ENCODE measurements at regions not wholly inside any gene's neighbourhood (a gene's known extent, or its start where the extent isn't known, plus 50 kb on each side); places are given as distances from the start of the nearest gene placed in this dataset.

DNA sequence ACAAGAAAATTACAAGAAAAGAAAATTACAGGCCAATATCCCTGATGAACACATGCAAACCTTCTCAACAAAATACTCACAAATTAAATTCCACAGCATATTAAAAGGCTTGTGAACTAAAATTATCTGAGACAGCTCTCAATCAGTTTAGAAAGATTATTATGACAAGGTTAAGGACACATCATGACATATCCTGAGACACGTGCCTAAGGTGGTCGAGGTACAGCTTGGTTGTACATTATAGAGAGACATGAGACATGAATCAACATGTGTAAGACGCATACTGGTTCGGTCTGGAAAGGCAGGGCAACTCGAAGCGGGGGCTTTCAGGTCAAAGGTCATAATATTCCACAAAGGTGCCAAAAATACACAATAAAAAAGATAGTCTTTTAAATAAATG lies 598.3 kb upstream of the REG3G start:
- DNase-seq: no peak
- Histone ChIP-seq H3K27ac (no peak overlapping the region), H3K4me3 (ENCODE audit: low read depth, low read length) (no peak overlapping the region), H3K36me3 (replicated peaks) (no peaks in the 10 kb centered on the region), H3K27me3 (replicated peaks) (no peaks in the 10 kb centered on the region)
- TF ChIP-seq, protein P1, sequence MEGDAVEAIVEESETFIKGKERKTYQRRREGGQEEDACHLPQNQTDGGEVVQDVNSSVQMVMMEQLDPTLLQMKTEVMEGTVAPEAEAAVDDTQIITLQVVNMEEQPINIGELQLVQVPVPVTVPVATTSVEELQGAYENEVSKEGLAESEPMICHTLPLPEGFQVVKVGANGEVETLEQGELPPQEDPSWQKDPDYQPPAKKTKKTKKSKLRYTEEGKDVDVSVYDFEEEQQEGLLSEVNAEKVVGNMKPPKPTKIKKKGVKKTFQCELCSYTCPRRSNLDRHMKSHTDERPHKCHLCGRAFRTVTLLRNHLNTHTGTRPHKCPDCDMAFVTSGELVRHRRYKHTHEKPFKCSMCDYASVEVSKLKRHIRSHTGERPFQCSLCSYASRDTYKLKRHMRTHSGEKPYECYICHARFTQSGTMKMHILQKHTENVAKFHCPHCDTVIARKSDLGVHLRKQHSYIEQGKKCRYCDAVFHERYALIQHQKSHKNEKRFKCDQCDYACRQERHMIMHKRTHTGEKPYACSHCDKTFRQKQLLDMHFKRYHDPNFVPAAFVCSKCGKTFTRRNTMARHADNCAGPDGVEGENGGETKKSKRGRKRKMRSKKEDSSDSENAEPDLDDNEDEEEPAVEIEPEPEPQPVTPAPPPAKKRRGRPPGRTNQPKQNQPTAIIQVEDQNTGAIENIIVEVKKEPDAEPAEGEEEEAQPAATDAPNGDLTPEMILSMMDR (IDR thresholded peaks at IDR 0.05; ENCODE audit: low read depth, low read length, missing control alignments): no peak
- in situ Hi-C loops (cut with HindIII; ENCODE audit: low pct_ligation_motif_present, low sequenced_read_pairs): no loop called here

DNA sequence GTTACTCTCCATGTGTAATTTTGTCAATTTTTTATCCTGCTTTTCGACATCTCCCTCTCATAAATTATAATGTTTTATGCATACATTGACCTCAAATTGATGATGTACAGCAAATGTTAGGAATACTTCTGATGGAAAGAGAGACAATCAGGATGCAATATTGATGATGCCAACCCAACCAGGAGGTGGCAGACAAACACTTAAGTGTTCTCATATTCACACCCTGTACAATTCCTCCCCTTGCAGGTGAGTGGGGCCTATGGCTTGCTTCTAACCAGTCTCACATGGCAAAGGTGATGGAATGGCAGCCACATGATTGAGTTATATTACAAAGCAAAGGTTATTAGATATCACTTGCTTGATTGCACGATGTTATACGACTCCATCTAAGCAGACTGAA lies 594.3 kb upstream of the REG3G start:
- DNase-seq: no peak
- in situ Hi-C loops (cut with HindIII; ENCODE audit: low pct_ligation_motif_present, low sequenced_read_pairs): no loop called here

DNA sequence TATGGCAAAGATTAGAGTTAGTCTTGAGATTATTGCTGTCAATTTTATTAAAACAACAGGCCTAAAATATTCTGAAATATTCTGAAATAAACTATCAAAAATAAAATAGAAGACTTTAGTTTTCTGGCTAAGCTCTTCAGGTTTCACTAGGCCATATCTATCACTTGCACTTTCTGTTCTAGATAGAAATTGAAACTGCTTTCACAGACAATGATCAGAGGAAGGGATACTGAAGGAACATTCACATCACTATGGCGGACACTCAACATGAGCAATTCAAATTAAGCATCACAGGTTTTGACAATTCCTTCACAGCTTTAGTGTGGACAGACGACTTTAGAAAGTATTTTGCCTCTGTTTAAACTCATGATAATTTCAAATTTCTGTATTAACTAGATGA lies 586.4 kb upstream of the REG3G start:
- no peaks in the 10 kb centered on the region for H3K27me3 ChIP-seq (replicated peaks)
- TF ChIP-seq, protein P1 (IDR thresholded peaks at IDR 0.05; ENCODE audit: low read depth, low read length, missing control alignments): no peak
- in situ Hi-C loops (cut with HindIII; ENCODE audit: low pct_ligation_motif_present, low sequenced_read_pairs): no loop called here
- H3K36me3 ChIP-seq (replicated peaks): no peaks in the 10 kb centered on the region
- DNase-seq: no peak
- no peak overlapping the region for H3K4me3 ChIP-seq (ENCODE audit: low read depth, low read length)
- no peak overlapping the region for H3K27ac ChIP-seq

More for the DNA sequence above, 594.3 kb upstream of the REG3G start:
- Histone ChIP-seq H3K27me3 (replicated peaks) (no peaks in the 10 kb centered on the region), H3K4me3 (ENCODE audit: low read depth, low read length) (no peak overlapping the region), H3K36me3 (replicated peaks) (no peaks in the 10 kb centered on the region), H3K27ac (no peak overlapping the region)
- TF ChIP-seq, protein P1 (IDR thresholded peaks at IDR 0.05; ENCODE audit: low read depth, low read length, missing control alignments): no peak

DNA sequence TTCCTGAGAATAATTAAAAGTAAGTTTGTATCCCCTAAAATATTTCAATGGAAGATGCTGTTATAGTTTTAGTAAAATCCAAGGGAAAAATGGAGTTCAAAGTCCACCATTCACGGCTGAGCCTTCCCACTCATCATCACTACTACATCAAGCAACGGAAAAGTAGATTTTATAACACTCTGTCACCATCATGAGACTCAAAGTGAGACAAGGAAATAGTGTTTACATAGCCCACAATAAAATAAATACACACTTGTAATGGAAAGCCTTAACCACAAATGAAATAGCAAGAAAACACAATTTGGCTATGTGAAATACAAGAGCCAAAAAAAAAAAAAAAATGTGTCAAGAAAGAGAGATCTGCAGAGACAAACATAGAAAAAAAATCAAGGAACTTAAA lies 569.9 kb upstream of the REG3G start:
- Histone ChIP-seq H3K27me3 (replicated peaks) (no peaks in the 10 kb centered on the region), H3K4me3 (ENCODE audit: low read depth, low read length) (no peak overlapping the region), H3K27ac (no peak overlapping the region), H3K36me3 (replicated peaks) (no peaks in the 10 kb centered on the region)
- in situ Hi-C loops (cut with HindIII; ENCODE audit: low pct_ligation_motif_present, low sequenced_read_pairs): no loop called here
- DNase-seq: no peak
- TF ChIP-seq, protein P1 (IDR thresholded peaks at IDR 0.05; ENCODE audit: low read depth, low read length, missing control alignments): no peak

DNA sequence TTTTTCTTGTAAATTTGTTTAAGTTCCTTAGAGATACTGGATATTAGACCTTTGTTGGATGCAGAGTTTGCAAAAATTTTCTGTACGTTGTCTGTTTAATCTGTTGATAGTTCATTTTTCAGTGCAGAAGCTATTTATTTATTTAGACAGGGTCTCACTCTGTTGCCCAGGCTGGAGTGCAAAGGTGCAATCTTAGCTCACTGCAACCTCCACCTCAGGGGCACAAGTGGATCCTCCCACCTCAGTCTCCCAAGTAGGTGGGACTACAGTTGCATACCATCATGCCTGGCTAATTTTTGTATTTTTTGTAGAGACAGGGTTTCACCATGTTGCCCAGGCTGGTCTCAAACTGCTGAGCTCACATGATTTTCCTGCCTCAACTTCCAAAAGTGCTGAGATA lies 568.2 kb upstream of the REG3G start:
- H3K27me3 ChIP-seq (replicated peaks): no peaks in the 10 kb centered on the region
- H3K4me3 ChIP-seq (ENCODE audit: low read depth, low read length): no peak overlapping the region
- TF ChIP-seq, protein P1 (IDR thresholded peaks at IDR 0.05; ENCODE audit: low read depth, low read length, missing control alignments): no peak
- no peak overlapping the region for H3K27ac ChIP-seq
- H3K36me3 ChIP-seq (replicated peaks): no peaks in the 10 kb centered on the region
- in situ Hi-C loops (cut with HindIII; ENCODE audit: low pct_ligation_motif_present, low sequenced_read_pairs): no loop called here
- no peak for DNase-seq

DNA sequence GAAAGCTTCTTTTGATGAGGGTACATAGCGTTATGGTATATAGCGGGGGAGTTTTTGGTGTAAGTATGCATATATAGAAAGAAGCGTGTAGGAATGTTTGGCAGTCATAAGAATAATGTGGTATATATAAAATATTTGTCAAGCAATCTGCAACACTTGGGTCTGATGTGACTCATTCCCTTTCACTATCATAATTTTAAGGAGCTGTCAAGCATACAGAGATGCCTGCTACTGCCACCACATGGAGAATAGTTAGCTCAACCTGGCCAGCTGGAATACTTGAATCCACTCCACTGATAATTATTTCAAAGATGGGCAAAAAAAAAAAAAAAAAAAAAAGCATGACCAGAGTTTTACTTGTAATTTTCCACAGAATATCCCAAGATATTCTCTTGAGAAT lies 559.8 kb upstream of the REG3G start:
- H3K27ac ChIP-seq: no peak overlapping the region
- in situ Hi-C loops (cut with HindIII; ENCODE audit: low pct_ligation_motif_present, low sequenced_read_pairs): no loop called here
- no peak for DNase-seq
- TF ChIP-seq, protein P1 (IDR thresholded peaks at IDR 0.05; ENCODE audit: low read depth, low read length, missing control alignments): no peak
- H3K36me3 ChIP-seq (replicated peaks): no peaks in the 10 kb centered on the region
- no peak overlapping the region for H3K4me3 ChIP-seq (ENCODE audit: low read depth, low read length)
- no peaks in the 10 kb centered on the region for H3K27me3 ChIP-seq (replicated peaks)

Data from brain microvascular endothelial cell (primary cell).